ENCODE measurements at regions not wholly inside any gene's neighbourhood (a gene's known extent, or its start where the extent isn't known, plus 50 kb on each side); places are given as distances from the start of the nearest gene placed in this dataset.

DNA sequence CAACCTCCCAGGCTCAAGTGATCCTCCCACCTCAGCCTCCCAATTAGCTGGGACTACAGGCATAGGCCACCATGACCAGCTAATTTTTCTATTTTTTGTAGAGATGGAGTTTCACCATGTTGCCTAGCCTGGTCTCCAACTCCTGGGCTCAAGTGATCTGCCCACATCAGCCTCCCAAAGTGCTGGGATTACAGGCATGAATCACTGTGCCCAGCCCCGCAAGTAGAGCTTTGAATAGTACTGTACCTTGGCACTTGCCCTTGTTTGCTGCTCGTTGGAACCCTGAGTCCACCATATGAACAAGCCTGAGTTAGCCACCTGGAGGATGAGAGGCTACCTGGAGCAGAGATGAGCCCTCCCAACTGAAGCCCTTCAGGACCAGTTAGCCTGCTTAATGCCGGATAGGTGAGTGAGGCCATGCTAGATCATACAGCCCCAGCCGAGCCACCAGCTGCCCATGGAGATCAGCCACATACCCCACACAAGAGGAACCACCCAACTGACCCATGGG, 267.9 kb downstream of the SHQ1 start:
- H3K27ac ChIP-seq (ENCODE audit: poor library complexity, severe bottlenecking): no peak overlapping the region
- ATAC-seq (ENCODE audit: low read depth): no peak
- no peaks in the 10 kb centered on the region for H3K27me3 ChIP-seq (ENCODE audit: insufficient read depth, poor library complexity, severe bottlenecking)
- TF ChIP-seq, protein P1, sequence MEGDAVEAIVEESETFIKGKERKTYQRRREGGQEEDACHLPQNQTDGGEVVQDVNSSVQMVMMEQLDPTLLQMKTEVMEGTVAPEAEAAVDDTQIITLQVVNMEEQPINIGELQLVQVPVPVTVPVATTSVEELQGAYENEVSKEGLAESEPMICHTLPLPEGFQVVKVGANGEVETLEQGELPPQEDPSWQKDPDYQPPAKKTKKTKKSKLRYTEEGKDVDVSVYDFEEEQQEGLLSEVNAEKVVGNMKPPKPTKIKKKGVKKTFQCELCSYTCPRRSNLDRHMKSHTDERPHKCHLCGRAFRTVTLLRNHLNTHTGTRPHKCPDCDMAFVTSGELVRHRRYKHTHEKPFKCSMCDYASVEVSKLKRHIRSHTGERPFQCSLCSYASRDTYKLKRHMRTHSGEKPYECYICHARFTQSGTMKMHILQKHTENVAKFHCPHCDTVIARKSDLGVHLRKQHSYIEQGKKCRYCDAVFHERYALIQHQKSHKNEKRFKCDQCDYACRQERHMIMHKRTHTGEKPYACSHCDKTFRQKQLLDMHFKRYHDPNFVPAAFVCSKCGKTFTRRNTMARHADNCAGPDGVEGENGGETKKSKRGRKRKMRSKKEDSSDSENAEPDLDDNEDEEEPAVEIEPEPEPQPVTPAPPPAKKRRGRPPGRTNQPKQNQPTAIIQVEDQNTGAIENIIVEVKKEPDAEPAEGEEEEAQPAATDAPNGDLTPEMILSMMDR (IDR thresholded peaks at IDR 0.05; ENCODE audit: poor library complexity, severe bottlenecking): no peak
- no peaks in the 10 kb centered on the region for H3K36me3 ChIP-seq (ENCODE audit: low read depth)
- no peaks in the 10 kb centered on the region for H3K9me3 ChIP-seq (ENCODE audit: severe bottlenecking)
- no peaks in the 10 kb centered on the region for H3K4me1 ChIP-seq (ENCODE audit: insufficient read depth, poor library complexity, severe bottlenecking)
- no peak overlapping the region for H3K4me3 ChIP-seq (ENCODE audit: severe bottlenecking)
- no peak for DNase-seq (ENCODE audit: low spot score)

DNA sequence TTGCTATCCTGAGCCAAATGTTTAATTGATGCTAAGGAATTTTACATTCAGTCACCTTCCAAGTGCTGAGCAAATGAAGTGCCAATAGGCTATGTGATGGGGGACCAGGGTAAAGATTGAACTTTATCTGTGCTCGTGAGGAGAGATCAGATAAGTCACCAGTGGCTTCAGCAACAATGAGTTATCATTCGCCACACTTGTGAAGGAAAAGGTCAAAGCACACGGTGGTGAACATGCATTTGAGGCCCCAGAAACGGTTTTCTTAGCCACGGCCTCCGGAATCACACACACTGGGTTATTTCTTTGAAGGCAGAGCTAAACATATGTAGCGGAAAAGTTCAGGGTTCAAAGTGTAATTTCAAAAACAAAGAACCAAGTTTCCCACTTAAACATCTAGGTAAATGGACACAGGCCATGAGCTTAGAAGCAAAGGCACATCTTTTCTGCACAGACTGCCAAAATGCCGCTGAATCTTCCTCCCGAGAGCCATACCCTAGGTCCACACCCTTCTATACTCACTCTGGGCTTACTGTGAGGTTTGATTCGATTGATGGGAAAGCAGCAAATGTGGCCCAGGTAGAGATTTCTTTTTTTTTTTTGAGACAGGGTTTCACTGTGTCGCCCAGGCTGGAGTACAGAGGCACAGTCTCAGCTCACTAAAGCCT, 268.5 kb downstream of the SHQ1 start:
- Histone ChIP-seq H3K27me3 (ENCODE audit: insufficient read depth, poor library complexity, severe bottlenecking) (no peaks in the 10 kb centered on the region), H3K27ac (ENCODE audit: poor library complexity, severe bottlenecking) (no peak overlapping the region), H3K36me3 (ENCODE audit: low read depth) (no peaks in the 10 kb centered on the region), H3K4me3 (ENCODE audit: severe bottlenecking) (no peak overlapping the region), H3K4me1 (ENCODE audit: insufficient read depth, poor library complexity, severe bottlenecking) (no peaks in the 10 kb centered on the region), H3K9me3 (ENCODE audit: severe bottlenecking) (no peaks in the 10 kb centered on the region)
- DNase-seq (ENCODE audit: low spot score): no peak
- TF ChIP-seq, protein P1 (IDR thresholded peaks at IDR 0.05; ENCODE audit: poor library complexity, severe bottlenecking): no peak
- ATAC-seq (ENCODE audit: low read depth): no peak

DNA sequence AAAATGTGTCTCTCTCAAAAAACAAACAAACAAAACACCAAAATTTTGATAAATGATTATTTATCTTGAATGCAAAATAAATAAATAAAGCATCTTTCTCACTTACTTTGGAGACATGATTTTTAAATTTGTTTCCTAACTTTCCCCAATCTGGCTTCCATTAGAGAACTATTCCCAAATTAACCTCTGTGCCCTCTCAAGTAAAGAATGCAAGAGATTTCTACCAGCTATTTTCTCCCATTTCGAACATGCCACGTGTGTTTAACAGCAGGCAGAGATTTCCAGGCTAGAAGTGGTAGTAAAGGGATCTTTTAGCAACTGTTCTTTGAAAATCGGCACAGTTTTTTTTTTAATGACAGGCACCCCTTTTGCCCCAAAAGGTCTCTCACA, 269.1 kb downstream of the SHQ1 start:
- TF ChIP-seq, protein P1 (IDR thresholded peaks at IDR 0.05; ENCODE audit: poor library complexity, severe bottlenecking): no peak
- H3K27me3 ChIP-seq (ENCODE audit: insufficient read depth, poor library complexity, severe bottlenecking): no peaks in the 10 kb centered on the region
- DNase-seq (ENCODE audit: low spot score): no peak
- H3K9me3 ChIP-seq (ENCODE audit: severe bottlenecking): no peaks in the 10 kb centered on the region
- H3K36me3 ChIP-seq (ENCODE audit: low read depth): no peaks in the 10 kb centered on the region
- no peak overlapping the region for H3K4me3 ChIP-seq (ENCODE audit: severe bottlenecking)
- no peak overlapping the region for H3K27ac ChIP-seq (ENCODE audit: poor library complexity, severe bottlenecking)
- no peaks in the 10 kb centered on the region for H3K4me1 ChIP-seq (ENCODE audit: insufficient read depth, poor library complexity, severe bottlenecking)
- no peak for ATAC-seq (ENCODE audit: low read depth)

DNA sequence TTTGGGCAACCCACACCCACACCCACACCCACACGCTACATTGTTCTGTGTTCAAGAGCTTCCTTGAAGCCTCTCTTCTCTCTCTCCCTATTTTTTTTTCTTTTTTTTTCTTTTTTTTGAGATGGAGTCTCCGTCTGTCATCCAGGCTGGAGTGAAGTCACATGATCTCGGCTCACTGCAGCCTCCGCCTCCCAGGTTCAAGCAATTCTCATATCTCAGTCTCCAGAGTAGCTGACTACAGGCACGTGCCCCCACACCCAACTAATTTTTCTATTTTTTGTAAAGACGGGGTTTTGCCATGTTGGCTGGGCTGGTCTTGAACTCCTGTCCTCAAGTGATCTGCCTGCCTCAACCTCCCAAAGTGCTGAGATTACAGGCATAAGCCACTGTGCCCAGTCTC, 271.1 kb downstream of the SHQ1 start:
- no peaks in the 10 kb centered on the region for H3K36me3 ChIP-seq (ENCODE audit: low read depth)
- H3K27me3 ChIP-seq (ENCODE audit: insufficient read depth, poor library complexity, severe bottlenecking): no peaks in the 10 kb centered on the region
- TF ChIP-seq, protein P1 (IDR thresholded peaks at IDR 0.05; ENCODE audit: poor library complexity, severe bottlenecking): no peak
- ATAC-seq (ENCODE audit: low read depth) (no peak), DNase-seq (ENCODE audit: low spot score) (no peak)
- H3K4me1 ChIP-seq (ENCODE audit: insufficient read depth, poor library complexity, severe bottlenecking): no peaks in the 10 kb centered on the region
- H3K4me3 ChIP-seq (ENCODE audit: severe bottlenecking): no peak overlapping the region
- no peaks in the 10 kb centered on the region for H3K9me3 ChIP-seq (ENCODE audit: severe bottlenecking)
- H3K27ac ChIP-seq (ENCODE audit: poor library complexity, severe bottlenecking): no peak overlapping the region

DNA sequence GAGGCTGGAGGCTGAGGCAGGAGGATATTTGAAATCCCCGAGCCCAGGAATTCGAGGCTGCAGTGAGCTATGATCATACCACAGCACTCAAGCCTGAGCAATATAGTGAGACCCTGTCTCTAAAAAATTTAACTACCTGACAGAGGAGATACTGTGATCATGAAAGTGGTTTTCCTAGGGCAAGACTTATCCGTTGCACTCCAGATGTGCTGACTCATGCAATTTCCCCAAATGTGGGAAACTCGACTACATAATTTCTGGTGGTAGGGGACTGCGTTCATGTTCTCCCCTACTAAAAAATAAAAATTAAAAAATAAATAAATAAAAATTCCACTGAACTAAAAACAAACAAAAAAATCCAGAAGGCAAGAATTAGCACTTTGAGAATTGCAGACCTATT, 271.7 kb downstream of the SHQ1 start:
- no peaks in the 10 kb centered on the region for H3K9me3 ChIP-seq (ENCODE audit: severe bottlenecking)
- H3K4me1 ChIP-seq (ENCODE audit: insufficient read depth, poor library complexity, severe bottlenecking): no peaks in the 10 kb centered on the region
- no peak overlapping the region for H3K27ac ChIP-seq (ENCODE audit: poor library complexity, severe bottlenecking)
- H3K27me3 ChIP-seq (ENCODE audit: insufficient read depth, poor library complexity, severe bottlenecking): no peaks in the 10 kb centered on the region
- ATAC-seq (ENCODE audit: low read depth) (no peak), DNase-seq (ENCODE audit: low spot score) (no peak)
- H3K4me3 ChIP-seq (ENCODE audit: severe bottlenecking): no peak overlapping the region
- TF ChIP-seq, protein P1 (IDR thresholded peaks at IDR 0.05; ENCODE audit: poor library complexity, severe bottlenecking): no peak
- no peaks in the 10 kb centered on the region for H3K36me3 ChIP-seq (ENCODE audit: low read depth)
